Keratinocyte (primary cell): ENCODE measurements at regions not wholly inside any gene's neighbourhood (a gene's known extent, or its start where the extent isn't known, plus 50 kb on each side); places are given as distances from the start of the nearest gene placed in this dataset.

Experiments used
- DNase-seq: peaks from one replicate; pipeline ENCODE4 v3.0.0-alpha.2; 2011; ENCODE audit warnings: low read depth, missing footprints, low spot score
- FAIRE-seq: peaks from 2 replicates; lab custom pipeline; 2011; peaks lifted over from hg19 to GRCh38; lab: Jason Lieb, UNC
- H2AFZ ChIP-seq: 2 replicates; pipeline ENCODE4 v1.6.0; 2012; ENCODE audit warnings: low read length, control low read depth, inconsistent platforms; ENCODE audit not compliant: control insufficient read depth
- H3K27ac ChIP-seq: 2 replicates; pipeline ENCODE4 v1.5.1; 2011; ENCODE audit warnings: low read length; ENCODE audit not compliant: control insufficient read depth, insufficient read depth
- H3K27me3 ChIP-seq: 3 replicates; pipeline ENCODE4 v1.6.0; 2011; ENCODE audit warnings: low read length; ENCODE audit not compliant: control insufficient read depth, insufficient read depth; ENCODE audit errors: extremely low read depth
- H3K36me3 ChIP-seq, 2 experiments: 2 replicates in 1 of 2; 3 replicates in 1 of 2; pipeline ENCODE4 v1.5.1; 2011; ENCODE audit warnings: low read length in 2 of 2, mild to moderate bottlenecking in 1 of 2; ENCODE audit not compliant: control insufficient read depth in 2 of 2, insufficient read depth in 2 of 2; ENCODE audit errors: extremely low read depth in 1 of 2
- H3K4me1 ChIP-seq: 3 replicates; pipeline ENCODE4 v1.5.1; 2011; ENCODE audit warnings: low read length; ENCODE audit not compliant: control insufficient read depth, insufficient read depth; ENCODE audit errors: extremely low read depth
- H3K4me2 ChIP-seq: 3 replicates; pipeline ENCODE4 v1.6.0; 2011; ENCODE audit warnings: low read depth, low read length; ENCODE audit not compliant: control insufficient read depth, insufficient read depth; ENCODE audit errors: extremely low read depth
- H3K4me3 ChIP-seq, 3 experiments: fragments of 200-600 bp in 1 of 3; sonication (generic) in 1 of 3; 2 replicates in 2 of 3; 3 replicates in 1 of 3; pipeline ENCODE4 v1.5.1; 2011 to 2016; ENCODE audit warnings: low read length in 3 of 3, mild to moderate bottlenecking in 3 of 3, control low read depth in 2 of 3, inconsistent platforms in 1 of 3, low read depth in 1 of 3, mixed read lengths in 1 of 3, mixed run types in 1 of 3, moderate library complexity in 1 of 3; ENCODE audit not compliant: control insufficient read depth in 2 of 3, insufficient read depth in 2 of 3; ENCODE audit errors: extremely low read depth in 1 of 3
- H3K79me2 ChIP-seq: 2 replicates; pipeline ENCODE4 v1.6.0; 2012; ENCODE audit warnings: low read length; ENCODE audit not compliant: control insufficient read depth, insufficient read depth
- H3K9ac ChIP-seq: 3 replicates; pipeline ENCODE4 v1.6.0; 2011; ENCODE audit warnings: low read length; ENCODE audit not compliant: control insufficient read depth, insufficient read depth; ENCODE audit errors: extremely low read depth
- H3K9me1 ChIP-seq: 3 replicates; pipeline ENCODE4 v1.6.0; 2011; ENCODE audit warnings: low read length; ENCODE audit not compliant: control insufficient read depth, insufficient read depth; ENCODE audit errors: extremely low read depth
- H3K9me3 ChIP-seq: 2 replicates; pipeline ENCODE4 v1.5.1; 2012; ENCODE audit warnings: low read depth, low read length; ENCODE audit not compliant: control insufficient read depth
- H4K20me1 ChIP-seq: 3 replicates; pipeline ENCODE4 v1.6.0; 2011; ENCODE audit warnings: low read length; ENCODE audit not compliant: control insufficient read depth, insufficient read depth; ENCODE audit errors: extremely low read depth
- EZH2 ChIP-seq: IDR thresholded peaks from one replicate; pipeline ENCODE4 v1.6.1; 2012; ENCODE audit warnings: inconsistent platforms, mild to moderate bottlenecking, low read length, moderate library complexity
- dilution Hi-C: fragments of 300-500 bp; cut with MboI; formaldehyde crosslinking; loops from one replicate; pipeline ENCODE4 v1.7.0; 2020; ENCODE audit warnings: low sequenced_read_pairs; ENCODE audit not compliant: extremely low pct_ligation_motif_present
- TF ChIP-seq, protein P1 (sequence below), 3 experiments: IDR thresholded peaks in 1 of 3; conservative IDR thresholded peaks in 1 of 3; optimal IDR thresholded peaks in 1 of 3; 2 replicates in 2 of 3; 3 replicates in 1 of 3; pipeline versions ENCODE3 to v1.5.1; 2011; ENCODE audit warnings: low read length in 3 of 3, mild to moderate bottlenecking in 3 of 3, moderate library complexity in 2 of 3, control low read depth in 1 of 3, inconsistent platforms in 1 of 3; ENCODE audit not compliant: insufficient read depth in 2 of 3; ENCODE audit errors: extremely low read depth in 1 of 3

DNA sequence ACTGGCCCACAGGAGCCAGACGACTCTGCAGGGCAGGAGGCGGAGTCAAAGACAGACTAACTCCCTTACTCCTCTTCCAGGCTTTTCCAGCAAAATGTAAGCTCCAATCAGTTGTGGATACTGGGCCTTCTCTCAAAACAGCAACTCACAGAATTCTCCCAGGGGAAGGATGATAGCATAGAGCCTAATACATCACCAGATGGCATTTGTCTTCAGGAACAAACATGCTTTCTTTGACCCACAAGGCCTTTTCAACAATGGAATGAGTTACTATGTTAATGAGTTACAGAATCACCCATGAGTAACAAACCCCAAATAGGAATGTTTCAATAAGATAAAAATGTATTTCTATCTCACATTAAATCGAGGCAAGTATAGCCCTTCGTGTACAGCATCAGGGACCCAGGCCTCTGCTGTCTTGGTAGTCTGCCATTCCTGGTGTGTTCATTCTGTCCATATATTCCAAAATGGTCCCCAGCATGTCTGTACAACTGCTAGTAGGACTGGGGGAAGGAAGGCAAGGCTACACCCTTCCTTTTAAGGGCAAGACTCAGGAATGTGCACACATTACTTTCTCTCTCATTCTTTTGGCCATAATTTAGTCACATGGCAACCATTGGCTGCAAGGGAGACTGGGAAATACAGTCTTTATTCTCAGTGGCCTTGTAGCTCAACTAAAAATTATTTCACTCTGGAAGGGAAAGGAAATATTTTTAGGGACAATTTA, 76.4 kb downstream of the BOD1L2 start:
- DNase-seq (no peak), FAIRE-seq (no peak)
- Histone ChIP-seq H3K27me3 (no peaks in the 10 kb centered on the region), H3K4me1 (no peaks in the 10 kb centered on the region), H3K9me1 (no peaks in the 10 kb centered on the region), H2AFZ (peak overlapping the region; percentile 27), H3K79me2 (no peaks in the 10 kb centered on the region), H3K36me3 (no peaks in the 10 kb centered on the region), H4K20me1 (no peaks in the 10 kb centered on the region), H3K9me3 (no peaks in the 10 kb centered on the region), H3K27ac (no peak overlapping the region), H3K4me2 (no peak overlapping the region), H3K4me3 (no peak overlapping the region), H3K9ac (no peak overlapping the region)
- no peak for TF ChIP-seq EZH2
- TF ChIP-seq, protein P1, sequence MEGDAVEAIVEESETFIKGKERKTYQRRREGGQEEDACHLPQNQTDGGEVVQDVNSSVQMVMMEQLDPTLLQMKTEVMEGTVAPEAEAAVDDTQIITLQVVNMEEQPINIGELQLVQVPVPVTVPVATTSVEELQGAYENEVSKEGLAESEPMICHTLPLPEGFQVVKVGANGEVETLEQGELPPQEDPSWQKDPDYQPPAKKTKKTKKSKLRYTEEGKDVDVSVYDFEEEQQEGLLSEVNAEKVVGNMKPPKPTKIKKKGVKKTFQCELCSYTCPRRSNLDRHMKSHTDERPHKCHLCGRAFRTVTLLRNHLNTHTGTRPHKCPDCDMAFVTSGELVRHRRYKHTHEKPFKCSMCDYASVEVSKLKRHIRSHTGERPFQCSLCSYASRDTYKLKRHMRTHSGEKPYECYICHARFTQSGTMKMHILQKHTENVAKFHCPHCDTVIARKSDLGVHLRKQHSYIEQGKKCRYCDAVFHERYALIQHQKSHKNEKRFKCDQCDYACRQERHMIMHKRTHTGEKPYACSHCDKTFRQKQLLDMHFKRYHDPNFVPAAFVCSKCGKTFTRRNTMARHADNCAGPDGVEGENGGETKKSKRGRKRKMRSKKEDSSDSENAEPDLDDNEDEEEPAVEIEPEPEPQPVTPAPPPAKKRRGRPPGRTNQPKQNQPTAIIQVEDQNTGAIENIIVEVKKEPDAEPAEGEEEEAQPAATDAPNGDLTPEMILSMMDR (optimal IDR thresholded peaks at IDR 0.05 in 1 of 3, IDR thresholded peaks at IDR 0.05 in 1 of 3, conservative IDR thresholded peaks at IDR 0.05 in 1 of 3; ENCODE audit: extremely low read depth in 1 of 3, insufficient read depth in 2 of 3, low read length in 3 of 3) = no peak
- dilution Hi-C loops = no loop called here

DNA sequence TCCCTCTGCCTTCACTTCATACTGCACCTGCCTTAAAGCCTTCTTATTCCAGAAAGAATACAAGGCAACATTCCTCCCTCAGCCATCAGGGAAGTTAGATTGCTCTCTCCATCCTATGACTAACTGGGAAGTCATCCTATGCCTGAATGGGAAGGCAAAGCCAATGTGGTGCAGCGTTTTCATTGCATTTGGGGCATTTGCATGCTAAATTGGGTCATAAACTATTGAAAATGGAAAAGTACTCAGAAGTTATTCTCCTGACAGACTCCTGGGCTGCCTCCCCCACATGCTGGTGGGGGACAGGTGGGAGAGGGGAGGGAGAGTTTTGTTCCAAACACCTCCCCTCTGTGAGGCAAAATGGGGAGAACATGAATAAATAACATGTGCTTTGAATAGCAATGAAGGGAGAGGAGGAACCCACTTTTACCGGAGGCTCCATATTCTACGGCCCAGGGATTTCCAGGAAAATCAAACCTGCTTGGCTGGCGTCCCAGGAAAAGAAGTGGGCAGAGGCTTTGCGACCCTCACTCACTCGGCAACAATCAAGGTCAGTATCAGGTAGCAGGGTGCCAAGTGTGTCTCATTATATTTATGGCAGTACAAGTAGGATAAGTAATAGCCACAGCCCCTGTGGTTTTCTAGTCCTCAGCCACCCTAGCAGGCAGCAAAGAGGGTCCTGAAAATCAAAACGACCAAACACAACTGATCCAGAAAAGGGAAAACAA, 84.1 kb downstream of the BOD1L2 start:
- Histone ChIP-seq H3K79me2 (no peaks in the 10 kb centered on the region), H3K27ac (no peak overlapping the region), H3K4me1 (no peaks in the 10 kb centered on the region), H3K4me2 (no peak overlapping the region), H3K36me3 (no peaks in the 10 kb centered on the region), H3K4me3 (no peak overlapping the region), H3K9ac (no peak overlapping the region), H4K20me1 (no peaks in the 10 kb centered on the region), H3K9me3 (no peaks in the 10 kb centered on the region), H2AFZ (no peak overlapping the region), H3K27me3 (no peaks in the 10 kb centered on the region), H3K9me1 (no peaks in the 10 kb centered on the region)
- no peak for TF ChIP-seq EZH2
- TF ChIP-seq, protein P1 (optimal IDR thresholded peaks at IDR 0.05 in 1 of 3, IDR thresholded peaks at IDR 0.05 in 1 of 3, conservative IDR thresholded peaks at IDR 0.05 in 1 of 3; ENCODE audit: extremely low read depth in 1 of 3, insufficient read depth in 2 of 3, low read length in 3 of 3) = no peak
- FAIRE-seq (no peak), DNase-seq (no peak)
- dilution Hi-C loops = no loop called here
